A549 (cell line): ENCODE measurements at regions not wholly inside any gene's neighbourhood (a gene's known extent, or its start where the extent isn't known, plus 50 kb on each side); places are given as distances from the start of the nearest gene placed in this dataset.

Experiments
- ATAC-seq, 2 experiments: fragments of 200-7000 bp in 1 of 2; fragments of >200 bp in 1 of 2; cut with Nextera tagmentation in 1 of 2; cut with Tn5 transposase in 1 of 2; 3 replicates each; pipeline versions ENCODE4 v1.8.0 to v1.9.1; 2018 to 2020; ENCODE audit warnings: mild to moderate bottlenecking in 1 of 2, moderate library complexity in 1 of 2
- CTCF ChIA-PET: fragments of 300-600 bp; sonication (Branson Sonifier 250); formaldehyde crosslinking; extraction: SDS; loops from one replicate; lab custom pipeline; 2021; ENCODE audit warnings: antibody characterized with exemption, inconsistent platforms; lab: Yijun Ruan, JAX
- POLR2A ChIA-PET: fragments of 350-600 bp; formaldehyde crosslinking; extraction: SDS; loops from one replicate; lab custom pipeline; 2021; ENCODE audit warnings: antibody characterized with exemption, inconsistent platforms; lab: Yijun Ruan, JAX
- DNase-seq, 2 experiments: peaks; one replicate each; pipeline versions ENCODE4 v3.0.0 to v3.0.0-alpha.2; 2011 to 2016; ENCODE audit warnings: low read depth in 1 of 2, low spot score in 1 of 2
- FAIRE-seq: peaks from 2 replicates; lab custom pipeline; 2011; peaks lifted over from hg19 to GRCh38; lab: Jason Lieb, UNC
- H3K27ac ChIP-seq, 2 experiments: fragments of >200 bp; sonication (Bioruptor Twin); formaldehyde crosslinking; 3 replicates each; pipeline ENCODE4 v1.5.1; 2016 to 2017
- H3K4me1 ChIP-seq: fragments of >200 bp; sonication (Bioruptor Twin); formaldehyde crosslinking; 3 replicates; pipeline ENCODE4 v1.6.1; 2016
- H3K4me2 ChIP-seq: fragments of >200 bp; sonication (Bioruptor Twin); formaldehyde crosslinking; 3 replicates; pipeline ENCODE4 v1.6.1; 2016
- H3K4me3 ChIP-seq: fragments of >200 bp; sonication (Bioruptor Twin); formaldehyde crosslinking; 3 replicates; pipeline ENCODE4 v1.5.1; 2016
- H3K9me3 ChIP-seq: fragments of >200 bp; sonication (Bioruptor Twin); formaldehyde crosslinking; 3 replicates; pipeline ENCODE4 v1.6.1; 2016
- BCL3 ChIP-seq: fragments of >200 bp; sonication (Bioruptor Twin); formaldehyde crosslinking; IDR thresholded peaks from 3 replicates; pipeline ENCODE4 v1.6.1; 2016
- BHLHE40 ChIP-seq: IDR thresholded peaks from 2 replicates; pipeline ENCODE4 v1.6.1; 2012; ENCODE audit warnings: low read depth, low read length, inconsistent platforms
- CBX2 ChIP-seq: fragments of 200-600 bp; sonication (generic); IDR thresholded peaks from 2 replicates; pipeline ENCODE4 v1.6.1; 2016; ENCODE audit warnings: low read depth, mild to moderate bottlenecking, borderline replicate concordance
- CBX8 ChIP-seq: fragments of 200-600 bp; sonication (generic); IDR thresholded peaks from 2 replicates; pipeline ENCODE4 v1.6.1; 2016
- CEBPB ChIP-seq, 2 experiments: fragments of >200 bp in 1 of 2; sonication (Bioruptor Twin) in 1 of 2; formaldehyde crosslinking in 1 of 2; IDR thresholded peaks; 2 replicates each; pipeline ENCODE4 v1.6.1; 2012 to 2016
- CTCF ChIP-seq: fragments of >200 bp; sonication (Bioruptor Twin); formaldehyde crosslinking; IDR thresholded peaks from 3 replicates; pipeline ENCODE4 v1.5.1; 2016
- EHMT2 ChIP-seq: fragments of 200-600 bp; sonication (generic); IDR thresholded peaks from 2 replicates; pipeline ENCODE4 v1.6.1; 2016; ENCODE audit warnings: antibody characterized with exemption, low read depth, mild to moderate bottlenecking, moderate library complexity
- FOSL2 ChIP-seq, 2 experiments: fragments of 450-650 bp in 1 of 2; fragments of >200 bp in 1 of 2; sonication (Bioruptor Twin) in 1 of 2; formaldehyde crosslinking; IDR thresholded peaks; 2 replicates each; pipeline versions ENCODE4 v1.5.0 to v1.6.1; 2016 to 2020; ENCODE audit warnings: mild to moderate bottlenecking in 1 of 2, moderate library complexity in 1 of 2
- GATA3 ChIP-seq: IDR thresholded peaks from 2 replicates; pipeline ENCODE4 v1.6.1; 2012; ENCODE audit warnings: borderline replicate concordance
- HES2 ChIP-seq: fragments of >200 bp; sonication (Bioruptor Twin); formaldehyde crosslinking; IDR thresholded peaks from 2 replicates; pipeline ENCODE4 v1.6.1; 2016
- HMGXB4 ChIP-seq: fragments of 250-450 bp; sonication (Bioruptor Pico); IDR thresholded peaks from 2 replicates; pipeline ENCODE4 v1.5.0; 2021; ENCODE audit warnings: mild to moderate bottlenecking, moderate library complexity, borderline replicate concordance
- HOXA7 ChIP-seq: fragments of 250-450 bp; sonication (Bioruptor Pico); IDR thresholded peaks from 2 replicates; pipeline ENCODE4 v1.5.0; 2020; ENCODE audit warnings: mild to moderate bottlenecking, moderate library complexity
- MAFK ChIP-seq: fragments of 450-650 bp; IDR thresholded peaks from 2 replicates; pipeline ENCODE4 v1.6.1; 2014; ENCODE audit not compliant: partially characterized antibody
- MAZ ChIP-seq: fragments of 150-350 bp; IDR thresholded peaks from 2 replicates; pipeline ENCODE4 v1.6.1; 2014; ENCODE audit warnings: antibody characterized with exemption, low read depth, low read length, borderline replicate concordance
- NFE2L2 ChIP-seq: fragments of 150-350 bp; conservative IDR thresholded peaks from 2 replicates; pipeline ENCODE4 v1.6.1; 2014; ENCODE audit warnings: low read length
- NPAS2 ChIP-seq: fragments of 250-450 bp; sonication (Bioruptor Pico); IDR thresholded peaks from 2 replicates; pipeline ENCODE4 v1.8.0; 2022; ENCODE audit warnings: mild to moderate bottlenecking, moderate library complexity, borderline replicate concordance
- RAD21 ChIP-seq, 2 experiments: fragments of >200 bp in 1 of 2; sonication (Bioruptor Twin) in 1 of 2; formaldehyde crosslinking in 1 of 2; IDR thresholded peaks in 1 of 2; conservative IDR thresholded peaks in 1 of 2; 2 replicates in 1 of 2; 3 replicates in 1 of 2; pipeline ENCODE4 v1.6.1; 2012 to 2018; ENCODE audit warnings: inconsistent platforms in 1 of 2
- RARB ChIP-seq: fragments of 250-450 bp; sonication (Bioruptor Pico); IDR thresholded peaks from 2 replicates; pipeline ENCODE4 v1.8.0; 2021; ENCODE audit warnings: mild to moderate bottlenecking, moderate library complexity
- SMC3 ChIP-seq: fragments of >200 bp; sonication (Bioruptor Twin); formaldehyde crosslinking; IDR thresholded peaks from 3 replicates; pipeline ENCODE4 v1.6.1; 2018; ENCODE audit warnings: inconsistent platforms
- TFCP2L1 ChIP-seq: fragments of 250-450 bp; sonication (Bioruptor Pico); IDR thresholded peaks from 2 replicates; pipeline ENCODE4 v1.5.0; 2021; ENCODE audit warnings: mild to moderate bottlenecking
- ZC3H11A ChIP-seq: fragments of 450-650 bp; IDR thresholded peaks from 2 replicates; pipeline ENCODE4 v1.6.1; 2014; ENCODE audit warnings: antibody characterized with exemption, mild to moderate bottlenecking
- ZNF302 ChIP-seq: fragments of 250-450 bp; sonication (Bioruptor Pico); IDR thresholded peaks from 2 replicates; pipeline ENCODE4 v1.9.0; 2021; ENCODE audit warnings: inconsistent platforms, mild to moderate bottlenecking, moderate library complexity
- ZSCAN20 ChIP-seq: fragments of 250-450 bp; sonication (Bioruptor Pico); IDR thresholded peaks from 2 replicates; pipeline ENCODE4 v1.8.0; 2022; ENCODE audit warnings: mild to moderate bottlenecking, moderate library complexity
- WGBS: methylation state at CpG from one replicate; pipeline ENCODE4 v1.1.6; 2017; ENCODE audit errors: missing lambda C conversion rate; 5-methylcytosine and 5-hydroxymethylcytosine counted together
- TF ChIP-seq, protein P1 (sequence below): fragments of 200-600 bp; sonication (generic); IDR thresholded peaks from 2 replicates; pipeline ENCODE4 v1.6.1; 2016; ENCODE audit warnings: antibody characterized with exemption, mild to moderate bottlenecking, moderate library complexity
- TF ChIP-seq, protein P2 (sequence below): fragments of 250-450 bp; sonication (Bioruptor Pico); IDR thresholded peaks from 2 replicates; pipeline ENCODE4 v1.5.0; 2020; ENCODE audit warnings: low read depth, mild to moderate bottlenecking, moderate library complexity

DNA sequence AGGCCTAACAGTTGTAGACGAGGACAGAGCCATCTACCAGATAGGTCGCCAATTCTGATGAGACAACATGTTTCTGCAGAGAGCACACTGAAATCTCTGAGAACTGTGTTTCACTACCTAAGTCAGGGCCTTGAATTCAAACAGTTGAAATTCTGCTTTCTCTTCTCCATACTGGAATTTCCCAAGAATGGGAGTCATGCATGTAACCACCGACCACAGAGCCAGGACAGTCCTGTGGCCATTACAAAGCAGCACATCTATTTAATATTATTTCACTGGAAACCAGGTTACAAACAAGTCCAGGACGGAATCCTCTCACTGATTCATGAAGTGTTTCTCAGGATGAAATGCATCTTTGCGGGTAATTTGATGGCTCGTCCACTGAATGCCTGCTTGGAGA lies 62.0 kb upstream of the ST8SIA6 start:
- CTCF ChIA-PET = no interaction called here

DNA sequence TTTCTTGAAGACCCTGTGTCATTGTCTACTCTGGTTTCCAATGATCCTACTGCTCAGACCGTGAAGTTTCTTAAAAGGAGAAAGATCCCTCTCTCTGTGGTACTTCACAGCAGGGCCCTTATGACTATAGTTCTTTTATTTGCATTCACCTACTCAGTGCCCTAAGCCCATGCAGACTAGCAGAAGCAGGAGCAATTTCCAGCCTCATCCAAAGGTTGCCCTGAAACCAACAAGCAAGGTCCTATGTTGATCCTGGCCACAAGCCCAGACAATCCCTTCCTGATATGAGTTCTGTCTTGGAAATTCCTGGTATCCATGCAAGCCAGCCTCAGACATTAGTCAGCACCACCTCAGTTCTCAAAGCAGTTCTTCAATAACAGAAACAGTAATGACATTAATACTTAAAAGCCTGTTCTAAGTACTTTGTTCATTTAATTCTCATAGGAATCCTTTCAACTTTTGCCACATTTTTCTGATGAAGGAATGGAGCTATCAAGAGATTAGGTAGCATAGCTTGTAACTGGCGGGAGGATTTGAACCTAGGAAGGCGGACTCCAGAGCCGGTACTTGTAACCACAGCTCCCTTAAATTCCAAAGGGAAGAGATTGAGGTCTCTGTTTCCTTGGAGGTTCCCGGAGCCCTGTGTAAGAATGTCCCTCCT lies 58.1 kb upstream of the ST8SIA6 start:
- H3K27ac ChIP-seq = peak overlapping the region; percentile 73 to 88
- ChIA-PET CTCF (interaction anchor here (0.6 to 0.9 kb wide), 2 partner anchors 9 to 86 kb away, joined by 3 read pairs; no protein-coding TSS in a partner anchor), POLR2A (no interaction called here)
- ATAC-seq (peak; percentile 98), DNase-seq (peak; percentile 25 to 91), FAIRE-seq (peak; percentile 73)
- H3K4me3 ChIP-seq = no peak overlapping the region
- H3K4me1 ChIP-seq = peaks cover 31% of the 10 kb centered on the region
- H3K4me2 ChIP-seq = peak overlapping the region; percentile 84
- H3K9me3 ChIP-seq = no peaks in the 10 kb centered on the region
- 7% methylated on average over 5 of the region's 5 CpGs for WGBS
- TF ChIP-seq RAD21 (conservative IDR thresholded peaks at IDR 0.05 in 1 of 2, IDR thresholded peaks at IDR 0.05 in 1 of 2) = 0 out of 5 replicates have a peak, but pooled peaks of 1 of the 2 experiments have one; percentile 11
- TF ChIP-seq NPAS2 (CRISPR knock-in tag) = no peak
- TF ChIP-seq CBX8 = no peak
- no peak for TF ChIP-seq BHLHE40
- no peak for TF ChIP-seq EHMT2
- no peak for TF ChIP-seq CTCF
- TF ChIP-seq CBX2 = no peak
- no peak; a peak in 1 of 4 replicates for TF ChIP-seq CEBPB (IDR thresholded peaks at IDR 0.05)
- TF ChIP-seq HES2 = no peak
- no peak for TF ChIP-seq ZC3H11A
- no peak for TF ChIP-seq ZSCAN20 (CRISPR knock-in tag)

More for the DNA sequence above, 62.0 kb upstream of the ST8SIA6 start:
- H3K27ac ChIP-seq = no peak overlapping the region
- POLR2A ChIA-PET = no interaction called here
- ATAC-seq = no peak
- no peak for TF ChIP-seq HMGXB4
- TF ChIP-seq CEBPB (IDR thresholded peaks at IDR 0.05) = no peak
- no peak for TF ChIP-seq MAFK
- TF ChIP-seq GATA3 = no peak
- no peak for TF ChIP-seq BCL3
- TF ChIP-seq BHLHE40 = no peak
- TF ChIP-seq TFCP2L1 (CRISPR knock-in tag) = no peak
- TF ChIP-seq MAZ = no peak
- TF ChIP-seq, protein P1, sequence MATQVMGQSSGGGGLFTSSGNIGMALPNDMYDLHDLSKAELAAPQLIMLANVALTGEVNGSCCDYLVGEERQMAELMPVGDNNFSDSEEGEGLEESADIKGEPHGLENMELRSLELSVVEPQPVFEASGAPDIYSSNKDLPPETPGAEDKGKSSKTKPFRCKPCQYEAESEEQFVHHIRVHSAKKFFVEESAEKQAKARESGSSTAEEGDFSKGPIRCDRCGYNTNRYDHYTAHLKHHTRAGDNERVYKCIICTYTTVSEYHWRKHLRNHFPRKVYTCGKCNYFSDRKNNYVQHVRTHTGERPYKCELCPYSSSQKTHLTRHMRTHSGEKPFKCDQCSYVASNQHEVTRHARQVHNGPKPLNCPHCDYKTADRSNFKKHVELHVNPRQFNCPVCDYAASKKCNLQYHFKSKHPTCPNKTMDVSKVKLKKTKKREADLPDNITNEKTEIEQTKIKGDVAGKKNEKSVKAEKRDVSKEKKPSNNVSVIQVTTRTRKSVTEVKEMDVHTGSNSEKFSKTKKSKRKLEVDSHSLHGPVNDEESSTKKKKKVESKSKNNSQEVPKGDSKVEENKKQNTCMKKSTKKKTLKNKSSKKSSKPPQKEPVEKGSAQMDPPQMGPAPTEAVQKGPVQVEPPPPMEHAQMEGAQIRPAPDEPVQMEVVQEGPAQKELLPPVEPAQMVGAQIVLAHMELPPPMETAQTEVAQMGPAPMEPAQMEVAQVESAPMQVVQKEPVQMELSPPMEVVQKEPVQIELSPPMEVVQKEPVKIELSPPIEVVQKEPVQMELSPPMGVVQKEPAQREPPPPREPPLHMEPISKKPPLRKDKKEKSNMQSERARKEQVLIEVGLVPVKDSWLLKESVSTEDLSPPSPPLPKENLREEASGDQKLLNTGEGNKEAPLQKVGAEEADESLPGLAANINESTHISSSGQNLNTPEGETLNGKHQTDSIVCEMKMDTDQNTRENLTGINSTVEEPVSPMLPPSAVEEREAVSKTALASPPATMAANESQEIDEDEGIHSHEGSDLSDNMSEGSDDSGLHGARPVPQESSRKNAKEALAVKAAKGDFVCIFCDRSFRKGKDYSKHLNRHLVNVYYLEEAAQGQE = no peak
- no peak for TF ChIP-seq CBX8
- TF ChIP-seq CBX2 = no peak
- TF ChIP-seq SMC3 = no peak
- TF ChIP-seq HOXA7 (CRISPR knock-in tag) = no peak
- no peak for TF ChIP-seq FOSL2 (IDR thresholded peaks at IDR 0.05)
- TF ChIP-seq FOSL2 (CRISPR knock-in tag; IDR thresholded peaks at IDR 0.05) = no peak
- TF ChIP-seq RARB (CRISPR knock-in tag) = no peak
- no peak for TF ChIP-seq NFE2L2
- TF ChIP-seq ZSCAN20 (CRISPR knock-in tag) = no peak
- TF ChIP-seq, protein P2, sequence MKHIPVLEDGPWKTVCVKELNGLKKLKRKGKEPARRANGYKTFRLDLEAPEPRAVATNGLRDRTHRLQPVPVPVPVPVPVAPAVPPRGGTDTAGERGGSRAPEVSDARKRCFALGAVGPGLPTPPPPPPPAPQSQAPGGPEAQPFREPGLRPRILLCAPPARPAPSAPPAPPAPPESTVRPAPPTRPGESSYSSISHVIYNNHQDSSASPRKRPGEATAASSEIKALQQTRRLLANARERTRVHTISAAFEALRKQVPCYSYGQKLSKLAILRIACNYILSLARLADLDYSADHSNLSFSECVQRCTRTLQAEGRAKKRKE (CRISPR knock-in tag) = no peak
- TF ChIP-seq ZNF302 (CRISPR knock-in tag) = no peak
- TF ChIP-seq, all 56 proteins: peak for 0
- Histone ChIP-seq H3K4me1 (peaks cover 22% of the 10 kb centered on the region), H3K4me3 (no peak overlapping the region), H3K4me2 (no peak overlapping the region), H3K9me3 (no peaks in the 10 kb centered on the region)
- DNase-seq (no peak), FAIRE-seq (no peak)
- WGBS = 81% methylated on average over 6 of the region's 6 CpGs
